Left forelimb (tissue), 1 donor: ENCODE measurements at regions not wholly inside any gene's neighbourhood (a gene's known extent, or its start where the extent isn't known, plus 50 kb on each side); places are given as distances from the start of the nearest gene placed in this dataset.

Source experiments
- DNase-seq: peaks from one replicate; pipeline ENCODE4 v3.0.0-alpha.2; 2018; ENCODE audit warnings: low spot score

DNA sequence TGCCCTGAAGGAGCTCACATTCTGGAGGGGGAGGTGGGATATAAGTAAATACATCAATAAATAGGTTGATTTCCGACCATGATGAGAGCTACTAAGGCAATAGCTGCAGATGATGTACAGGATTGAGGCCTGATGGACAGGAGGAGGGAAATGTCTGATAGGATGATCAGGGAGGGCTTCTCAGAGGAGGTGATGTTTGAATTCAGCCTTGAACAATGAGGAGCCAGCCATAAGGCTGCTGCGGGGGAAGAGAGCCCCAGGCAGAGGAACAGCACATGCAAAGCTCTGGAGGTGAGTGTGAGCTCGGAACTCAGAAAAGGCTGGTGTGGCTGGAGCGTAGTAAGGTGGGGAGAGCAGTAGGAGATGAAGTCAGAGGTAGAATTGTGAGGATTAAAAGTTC is 411.7 kb downstream of the PTPRU start:
- DNase-seq = peak; percentile 20

DNA sequence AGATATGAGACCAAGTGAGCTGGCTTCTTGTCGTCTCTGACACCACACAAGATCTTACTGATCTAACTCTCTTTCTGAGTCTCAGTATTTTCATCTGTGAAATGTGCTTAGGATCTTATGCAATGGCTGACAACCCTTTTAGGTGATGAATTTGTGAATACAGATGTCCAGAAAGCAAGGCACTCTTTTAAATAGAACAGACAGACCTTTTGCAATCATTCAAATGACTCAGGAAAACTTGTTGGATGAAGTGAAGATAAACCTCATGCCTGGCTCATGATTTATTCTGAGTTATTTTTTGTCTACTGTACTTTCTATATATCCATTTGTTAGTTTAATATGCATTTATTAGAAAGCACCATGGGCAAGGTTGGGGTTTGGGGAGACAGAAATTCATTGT is 411.3 kb downstream of the PTPRU start:
- no peak for DNase-seq

DNA sequence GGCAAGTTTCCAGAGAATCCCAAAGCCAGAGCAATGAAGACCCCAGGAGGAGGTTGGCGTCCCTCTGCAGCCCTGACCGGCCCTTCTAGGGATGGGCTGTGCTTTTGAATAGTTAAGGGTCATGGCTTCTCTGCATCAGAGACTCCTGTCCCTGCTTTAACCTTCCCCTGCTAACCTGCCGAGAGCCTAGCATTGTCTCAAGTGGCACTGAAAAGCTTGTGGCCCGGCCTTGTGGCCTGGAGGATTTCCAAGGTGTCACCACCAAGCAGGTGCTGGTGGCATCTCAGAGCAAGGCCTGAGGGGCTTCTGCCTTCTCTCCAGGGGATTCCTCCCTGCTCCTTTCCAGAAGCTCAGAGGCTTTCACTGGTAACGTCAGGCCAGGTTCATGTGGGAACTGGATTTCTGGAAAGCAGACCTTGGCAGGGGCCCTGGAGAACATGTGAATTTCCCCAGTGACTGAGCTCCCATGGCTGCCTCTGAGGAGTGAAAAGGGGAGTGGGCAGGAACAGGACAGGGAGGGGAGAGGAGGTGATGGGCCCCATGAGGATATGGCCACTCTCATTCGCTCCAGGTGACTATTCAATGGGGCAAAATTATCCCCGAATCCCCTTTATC is 409.9 kb downstream of the PTPRU start:
- peak; percentile 49 for DNase-seq

DNA sequence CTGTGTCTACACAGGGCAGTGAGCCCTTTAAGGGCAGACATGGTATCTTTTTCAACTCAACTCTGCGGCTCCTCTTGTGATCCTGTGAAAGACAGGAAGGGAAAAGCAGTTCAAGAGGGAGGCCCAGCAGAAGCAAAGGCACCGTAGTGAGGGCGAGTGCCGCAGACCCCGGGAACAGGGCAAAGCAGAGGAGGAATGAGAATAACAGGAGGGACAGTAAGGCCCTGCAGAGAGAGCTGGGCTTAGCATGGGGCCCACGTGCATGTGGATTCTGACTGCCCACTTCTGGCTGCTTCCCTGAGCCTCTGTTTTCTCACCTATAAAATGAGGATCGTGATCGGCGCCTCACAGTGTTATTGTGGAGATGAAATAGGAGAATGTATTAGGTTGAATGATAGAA is 409.3 kb downstream of the PTPRU start:
- DNase-seq = peak; percentile 20

DNA sequence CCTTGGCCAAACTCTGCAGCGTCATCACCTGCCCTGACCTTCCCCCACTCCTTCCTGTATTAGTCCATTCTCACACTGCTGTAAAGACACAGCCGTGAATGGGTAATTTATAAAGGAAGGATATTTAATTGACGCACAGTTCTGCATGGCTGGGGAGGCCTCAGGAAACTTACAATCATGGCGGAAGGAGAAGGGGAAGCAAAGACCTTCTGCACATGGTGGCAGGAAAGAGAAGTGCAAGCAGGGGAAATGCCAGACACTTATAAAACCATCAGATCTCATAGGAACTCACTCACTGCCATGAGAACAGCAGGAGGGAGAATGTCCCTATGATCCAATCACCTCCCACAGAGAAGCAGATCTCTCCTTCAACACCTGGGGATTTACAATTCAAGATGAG is 408.5 kb downstream of the PTPRU start:
- peak; percentile 4 for DNase-seq

DNA sequence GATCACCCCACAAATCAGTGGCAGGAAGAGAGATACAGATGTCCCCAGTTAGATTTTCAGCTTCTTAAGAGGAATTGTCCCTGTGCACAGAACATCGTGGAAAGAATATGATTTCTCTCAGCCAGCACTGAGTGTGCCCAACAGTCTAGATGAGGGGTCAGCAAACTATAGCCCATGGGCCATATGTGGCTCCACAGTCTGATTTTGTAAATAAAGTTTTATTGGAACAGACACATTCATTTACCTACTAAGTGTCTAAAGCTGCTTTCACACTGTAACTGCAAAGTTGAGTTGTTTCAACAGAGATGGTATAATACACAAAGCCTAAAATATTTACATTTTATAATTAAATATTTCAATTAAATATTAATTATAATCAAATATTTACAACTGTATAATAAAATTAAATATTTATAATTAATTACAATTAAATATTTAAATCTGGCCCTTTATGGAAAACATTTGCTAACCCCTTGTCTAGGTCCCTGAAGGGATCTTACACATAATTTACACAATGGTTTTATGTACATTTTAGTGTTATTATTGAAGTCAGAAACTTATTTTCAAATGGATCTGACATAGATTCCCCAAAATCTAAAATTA is 407.6 kb downstream of the PTPRU start:
- DNase-seq = no peak

DNA sequence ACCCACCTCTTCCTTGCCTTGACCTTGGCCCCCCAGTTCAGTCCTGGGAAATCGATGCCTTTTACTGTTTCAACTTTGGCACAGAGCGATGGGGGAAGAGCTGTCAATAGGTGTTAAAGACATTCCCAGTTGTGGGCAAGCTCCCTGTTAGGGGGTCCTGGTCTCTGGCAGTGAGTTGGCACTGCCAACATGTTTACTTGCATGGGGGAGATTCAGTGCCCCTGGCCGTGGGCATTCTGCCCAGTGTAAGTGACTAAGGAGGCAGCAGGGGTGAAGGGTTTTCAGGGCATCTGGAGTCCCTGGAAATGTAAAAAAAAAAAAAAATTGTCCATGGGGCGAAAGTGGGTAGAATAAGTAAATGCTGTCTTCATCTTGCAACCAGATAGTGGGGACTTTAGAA is 407.0 kb downstream of the PTPRU start:
- DNase-seq = no peak

DNA sequence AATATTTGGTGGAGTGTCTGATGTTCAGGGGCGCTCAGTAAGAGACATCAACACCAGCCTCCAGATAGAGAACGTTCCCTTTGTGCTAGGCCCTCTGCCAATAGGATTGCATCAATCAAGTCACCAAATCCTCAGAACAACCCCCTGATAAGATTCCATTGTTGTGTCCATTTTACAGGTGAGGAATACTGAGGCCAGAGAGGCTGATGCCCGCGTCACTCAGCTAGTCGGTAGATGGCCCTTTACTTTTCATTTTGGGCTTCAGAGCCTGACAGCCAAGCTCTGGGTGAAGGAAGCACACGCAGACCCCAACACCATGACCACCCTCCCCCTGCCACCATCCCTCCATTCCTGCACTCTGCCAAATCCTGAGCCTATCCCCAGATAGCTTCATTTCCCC is 406.2 kb downstream of the PTPRU start:
- peak; percentile 22 for DNase-seq

DNA sequence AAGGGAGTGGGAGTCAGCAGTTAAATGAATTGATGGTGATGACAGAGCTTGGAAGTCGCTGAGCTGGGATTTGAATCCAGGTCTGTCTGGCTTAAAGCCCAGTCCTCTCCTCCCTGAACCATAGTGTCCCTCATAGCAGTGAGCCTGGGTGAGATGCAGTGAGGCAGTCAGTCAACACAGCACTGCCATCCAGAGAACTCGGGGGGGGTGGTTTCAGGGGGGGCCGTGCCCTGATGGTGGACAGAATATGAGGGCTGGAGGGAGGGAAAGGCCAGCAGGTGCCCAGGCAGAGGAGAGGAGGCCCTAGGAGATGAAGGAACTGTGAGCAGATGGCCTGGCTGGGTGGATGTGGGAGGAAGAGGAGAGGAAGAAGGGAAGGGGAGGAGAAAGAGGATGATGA is 405.6 kb downstream of the PTPRU start:
- DNase-seq = peak; percentile 26

DNA sequence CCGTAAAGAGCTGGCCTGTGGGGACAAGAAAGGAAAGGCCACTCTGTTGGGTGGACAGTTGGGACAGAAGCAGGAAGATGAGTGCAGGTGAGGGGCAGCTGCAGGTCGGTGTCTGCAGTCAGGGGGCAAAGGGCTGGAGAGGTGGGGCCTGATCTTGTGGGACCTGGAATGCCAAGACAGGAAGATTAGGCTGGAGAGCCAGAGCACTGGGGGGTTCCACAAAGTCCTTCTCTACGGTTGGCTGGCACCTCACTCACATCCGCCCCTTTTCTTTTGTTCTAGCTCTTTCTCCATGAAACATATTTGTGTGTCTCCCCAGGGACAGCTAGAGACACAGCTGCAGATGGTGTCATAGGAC is 404.1 kb downstream of the PTPRU start:
- DNase-seq = peak; percentile 40

DNA sequence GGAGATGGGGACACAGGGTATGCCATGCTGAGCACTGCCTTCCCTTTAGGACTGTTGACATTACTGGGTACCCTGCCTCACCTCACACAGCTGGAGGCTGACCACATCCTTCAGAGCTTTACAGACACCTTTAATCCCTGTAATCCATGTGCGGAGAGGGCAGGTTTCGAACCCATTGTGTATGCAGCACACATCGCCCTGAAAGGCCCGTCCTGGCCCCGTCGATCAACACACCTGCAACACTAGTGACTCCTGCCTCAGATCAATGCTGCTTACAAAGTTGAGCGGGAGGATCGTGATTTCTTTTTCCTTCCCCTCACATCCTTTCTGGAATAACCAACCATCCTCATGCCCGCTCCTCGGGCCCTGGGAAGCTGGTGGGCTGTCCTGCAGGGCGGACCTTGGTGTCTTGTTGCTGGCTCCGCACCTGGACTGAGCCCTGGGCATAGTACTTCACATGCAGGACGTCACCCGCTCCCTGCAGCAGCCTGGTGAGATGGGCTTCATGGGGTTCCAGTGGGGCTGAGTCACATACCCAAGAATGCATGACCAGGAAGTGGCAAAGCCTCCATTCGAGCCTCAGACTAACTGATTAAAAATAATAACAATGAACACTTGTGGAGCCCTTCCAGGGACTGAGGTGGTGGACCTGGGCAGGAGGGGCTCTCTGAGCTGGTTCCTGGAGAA is 403.6 kb downstream of the PTPRU start:
- DNase-seq = peak; percentile 51

DNA sequence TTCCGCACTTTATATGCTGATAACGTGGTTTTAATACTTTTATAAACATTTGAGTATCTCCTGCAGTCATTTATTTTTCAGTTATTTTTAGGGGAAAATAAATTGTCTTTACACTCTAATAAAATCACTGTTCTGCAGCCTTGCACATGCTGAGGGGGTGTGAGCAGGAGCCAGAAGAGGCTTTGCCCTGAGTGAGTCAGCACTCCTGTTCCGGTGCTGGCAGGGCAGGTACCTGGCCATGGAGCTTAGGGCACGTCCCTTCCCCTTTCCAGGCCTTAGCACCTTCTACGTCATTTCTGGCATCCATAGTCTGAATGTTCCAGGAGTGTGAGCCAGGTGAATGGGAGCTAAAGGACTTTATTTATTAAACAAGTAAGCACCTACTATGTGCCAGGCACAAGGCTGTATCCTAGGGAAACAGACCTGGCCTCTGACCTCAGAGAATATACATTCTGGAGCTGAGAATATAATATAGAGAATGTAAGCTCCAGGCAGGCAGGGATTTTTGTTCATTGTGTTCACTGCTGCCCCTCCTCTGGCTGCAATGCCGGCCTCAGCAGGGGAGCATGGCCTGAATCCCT is 402.9 kb downstream of the PTPRU start:
- peak; percentile 25 for DNase-seq

DNA sequence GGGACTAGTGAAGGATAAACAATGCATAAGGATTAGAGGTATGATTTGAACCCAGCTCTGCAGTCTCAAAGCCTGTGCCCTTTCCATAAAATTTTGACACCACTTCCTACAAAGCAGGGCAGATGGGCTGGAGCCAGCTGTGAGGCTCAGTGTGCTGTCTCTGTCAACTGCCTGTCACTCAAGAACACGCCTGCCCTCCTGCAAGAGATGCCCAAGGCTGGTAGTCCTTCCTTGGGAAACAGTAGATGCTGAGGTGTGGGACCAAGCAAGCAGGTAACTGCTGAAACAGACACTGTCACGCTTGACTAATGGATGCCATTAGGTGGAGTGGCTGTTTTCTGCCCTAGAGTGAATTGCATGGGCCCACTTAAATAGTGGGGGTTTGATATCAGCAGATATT is 402.0 kb downstream of the PTPRU start:
- peak; percentile 50 for DNase-seq

DNA sequence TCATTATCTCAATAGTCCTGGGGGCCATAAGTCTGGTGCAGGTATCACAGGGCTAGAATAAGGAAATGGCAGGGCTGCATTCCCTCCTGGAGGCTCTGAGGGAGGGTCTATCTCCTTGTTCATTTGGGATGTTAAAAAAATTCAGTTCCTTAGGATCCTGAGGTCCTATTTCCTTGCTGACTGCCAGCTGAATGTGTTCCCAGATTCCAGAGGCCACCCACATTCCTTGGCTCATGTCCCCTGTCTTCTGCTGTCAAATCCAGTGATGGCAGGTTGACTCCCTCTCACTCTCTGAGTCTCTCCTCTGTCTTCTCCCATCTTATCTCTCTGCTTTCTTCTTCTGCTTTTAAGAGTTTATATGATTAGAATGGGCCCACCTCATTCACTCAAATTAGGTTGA is 400.6 kb downstream of the PTPRU start:
- peak; percentile 23 for DNase-seq

DNA sequence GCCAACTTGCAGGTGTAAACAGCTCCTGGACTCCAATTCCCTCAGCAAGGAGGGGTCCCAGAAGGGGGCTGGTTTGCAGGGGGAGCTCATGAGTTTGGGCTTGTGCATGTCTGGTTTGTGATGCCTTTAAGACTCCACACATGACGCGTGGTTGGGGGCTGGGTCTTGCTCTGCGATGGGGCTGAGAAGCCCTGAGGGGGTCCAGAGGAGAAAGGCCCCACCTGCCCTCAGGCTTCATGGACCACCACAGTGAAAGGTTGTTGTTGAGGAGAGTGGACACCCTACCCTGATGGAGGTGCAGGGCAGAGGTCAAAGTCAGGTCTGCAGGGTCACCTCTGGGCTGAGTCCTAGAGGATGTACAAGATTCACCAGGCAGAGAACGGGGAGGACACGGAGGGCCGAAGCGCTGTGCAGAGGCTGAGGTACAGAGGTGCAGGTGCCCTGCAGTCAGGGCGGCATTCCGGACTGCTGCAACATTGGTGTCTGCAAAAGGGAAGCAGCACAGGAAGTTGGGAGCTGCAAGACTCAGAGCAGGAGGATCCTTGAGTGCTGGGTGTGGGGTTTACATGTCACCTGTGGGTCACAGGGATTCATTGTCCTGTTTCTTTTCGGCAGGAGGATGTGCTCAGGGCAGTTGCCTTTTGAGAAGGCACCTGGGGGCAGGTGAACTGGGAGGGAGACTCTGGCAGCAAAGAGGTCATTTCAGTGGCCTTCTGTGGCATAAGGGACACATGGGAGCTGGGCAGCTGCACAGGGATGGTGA is 399.4 kb downstream of the PTPRU start:
- peak; percentile 12 for DNase-seq

DNA sequence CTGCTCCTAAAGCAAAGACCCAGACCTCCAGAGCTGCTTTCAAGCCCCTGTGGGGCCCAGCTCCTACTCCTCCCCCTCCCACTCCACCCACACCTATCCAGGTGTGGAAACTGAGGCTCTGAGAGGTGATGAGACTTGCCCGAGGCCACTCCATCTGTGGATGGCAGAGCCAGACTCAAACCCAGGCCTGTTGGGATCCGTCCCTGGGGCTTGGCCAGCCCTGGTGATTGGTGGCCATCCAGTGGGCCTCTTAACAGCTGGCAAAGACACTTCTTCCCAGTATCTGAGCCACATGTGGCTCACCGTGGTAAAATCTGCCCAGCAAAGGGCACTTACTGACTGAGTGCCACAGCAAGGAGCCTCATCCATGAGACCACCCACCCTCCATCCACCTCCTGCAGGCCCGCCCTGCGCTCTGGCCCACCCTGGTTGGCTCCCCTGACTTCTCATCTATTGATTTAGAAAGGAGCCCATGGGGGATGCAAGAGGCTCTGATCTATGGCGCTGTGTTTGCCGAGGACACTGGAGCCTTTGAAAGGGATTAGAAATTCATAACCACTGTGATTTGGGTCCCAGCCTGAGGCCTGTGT is 398.5 kb downstream of the PTPRU start:
- DNase-seq = peak; percentile 52

DNA sequence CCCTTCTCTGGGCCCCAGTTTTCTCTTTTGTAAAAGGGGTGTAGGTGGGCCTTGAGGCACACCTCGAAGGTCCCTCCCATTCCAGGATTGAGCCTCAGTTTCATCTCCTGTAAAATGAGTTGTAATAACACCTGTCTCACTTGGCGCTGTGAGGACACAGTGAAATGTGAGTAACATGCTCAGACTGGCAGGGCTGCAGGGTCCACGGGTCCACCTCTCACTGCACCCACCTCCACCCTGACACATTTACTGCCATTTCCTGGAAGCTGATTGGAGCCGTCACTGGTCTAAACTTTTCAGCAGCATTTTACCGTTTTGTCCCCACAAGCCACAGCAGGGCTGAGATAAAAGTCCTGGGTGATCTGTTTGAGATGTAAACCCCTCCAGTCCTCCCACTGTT is 398.0 kb downstream of the PTPRU start:
- DNase-seq = peak; percentile 40

DNA sequence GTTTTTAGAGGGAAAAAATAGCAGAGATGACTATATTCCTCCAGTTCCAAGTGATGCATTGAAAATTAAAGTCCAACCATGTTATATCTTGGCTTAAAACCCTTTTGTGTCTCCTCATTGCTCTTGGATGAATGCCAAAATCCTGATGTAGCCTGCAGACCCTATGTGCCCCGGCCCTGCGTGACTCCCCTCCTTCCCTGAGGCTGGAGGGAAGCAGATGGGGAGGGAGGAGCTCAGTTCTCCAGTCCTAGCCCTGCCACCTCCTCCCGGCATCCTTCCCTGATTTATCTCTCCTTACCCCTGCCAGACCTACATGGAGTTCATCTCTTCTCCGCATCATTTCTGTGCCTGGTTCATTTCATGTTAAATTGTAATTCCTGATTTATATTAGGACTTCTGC is 397.4 kb downstream of the PTPRU start:
- DNase-seq = peak; percentile 51

DNA sequence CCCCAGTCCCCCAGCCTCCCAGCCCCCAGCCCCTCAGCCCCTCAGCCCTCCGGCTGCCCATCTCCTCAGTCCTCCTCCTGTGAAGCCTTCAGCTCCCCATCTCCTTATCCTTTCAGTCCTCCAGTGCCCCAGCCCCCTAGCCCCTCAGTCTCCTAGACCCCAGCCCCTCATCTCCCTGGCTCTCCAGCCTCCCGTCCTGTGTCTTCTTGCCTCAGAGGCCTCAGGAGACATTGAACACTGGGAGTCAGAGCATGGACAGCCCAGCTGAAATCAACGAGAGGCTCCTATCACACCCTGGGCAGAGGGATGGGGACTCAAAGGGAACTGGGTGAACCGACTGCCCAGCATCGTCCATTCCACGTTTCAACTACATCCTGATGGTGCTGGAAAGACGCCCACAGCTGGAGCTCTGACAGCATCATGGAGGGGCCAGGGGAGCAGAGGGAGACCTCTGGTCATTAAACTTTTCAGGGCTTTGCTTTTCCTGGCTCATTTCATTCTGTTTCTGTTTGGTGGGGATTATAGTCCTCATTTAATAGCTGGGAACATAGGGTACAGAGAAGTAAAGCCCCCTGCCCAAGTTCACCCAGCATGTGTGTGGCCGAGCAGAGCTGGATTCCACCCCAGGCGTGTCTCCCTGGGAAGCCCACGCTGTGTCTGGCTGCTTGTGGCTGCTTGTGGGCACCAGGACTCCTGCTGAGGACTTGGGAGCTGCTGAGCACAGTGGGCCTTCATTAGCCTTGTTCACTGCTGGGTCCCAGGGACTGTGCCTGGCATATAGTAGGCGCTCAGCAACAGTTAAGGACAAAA is 396.7 kb downstream of the PTPRU start:
- DNase-seq = peak; percentile 53

DNA sequence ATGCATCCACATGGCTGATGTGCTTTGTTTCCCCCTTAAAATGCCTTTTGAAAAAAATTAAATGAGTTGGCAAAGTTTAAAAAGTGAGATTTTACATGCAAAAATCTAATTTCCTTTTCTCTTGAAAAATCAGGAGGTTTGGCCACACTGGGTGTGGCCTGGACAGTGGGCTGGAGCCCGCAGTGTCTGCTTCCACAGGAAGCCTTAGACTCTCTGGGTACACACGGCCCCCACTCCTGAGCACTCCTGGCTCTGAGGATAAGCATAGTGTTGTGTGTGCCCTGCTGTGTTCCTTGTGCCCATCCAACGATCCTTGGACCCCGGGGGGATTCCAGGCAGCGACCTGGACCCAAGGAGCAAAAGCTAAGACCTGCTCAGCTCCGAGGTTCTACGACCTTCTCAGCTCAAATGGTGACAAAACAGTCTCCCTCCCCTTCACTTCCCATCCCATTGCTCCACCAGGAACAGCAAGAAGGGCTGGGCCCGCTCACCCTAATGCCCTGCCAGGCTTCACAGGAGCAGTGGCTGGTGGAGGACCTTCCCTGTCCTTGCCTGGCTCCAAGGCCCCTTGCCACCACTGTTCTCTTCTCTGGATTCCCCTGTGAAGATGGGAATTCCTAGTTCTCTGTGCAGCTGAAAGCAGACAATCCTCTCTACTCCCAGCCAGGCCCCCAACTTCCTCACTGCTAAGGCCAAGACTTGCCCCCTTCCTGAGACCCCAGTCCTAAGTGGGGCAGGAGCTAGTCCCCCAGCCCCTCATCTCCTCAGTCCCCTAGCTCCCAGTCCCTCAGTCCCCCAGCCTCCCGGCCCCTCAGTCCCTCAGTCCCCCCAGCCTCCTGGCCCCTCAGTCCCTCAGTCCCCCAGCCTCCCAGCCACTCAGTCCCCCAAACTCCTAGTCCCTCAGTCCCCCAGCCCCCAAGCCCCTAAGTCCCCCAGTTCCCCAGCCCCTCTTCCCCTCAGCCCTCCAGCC is 395.8 kb downstream of the PTPRU start:
- DNase-seq = peak; percentile 55
